Keratinocyte (primary cell): ENCODE measurements at regions not wholly inside any gene's neighbourhood (a gene's known extent, or its start where the extent isn't known, plus 50 kb on each side); places are given as distances from the start of the nearest gene placed in this dataset.

ENCODE experiments used
- DNase-seq: peaks from one replicate; pipeline ENCODE4 v3.0.0-alpha.2; 2011; ENCODE audit warnings: low read depth, missing footprints, low spot score
- FAIRE-seq: peaks from 2 replicates; lab custom pipeline; 2011; peaks lifted over from hg19 to GRCh38; lab: Jason Lieb, UNC
- H2AFZ ChIP-seq: 2 replicates; pipeline ENCODE4 v1.6.0; 2012; ENCODE audit warnings: low read length, control low read depth, inconsistent platforms; ENCODE audit not compliant: control insufficient read depth
- H3K27ac ChIP-seq: 2 replicates; pipeline ENCODE4 v1.5.1; 2011; ENCODE audit warnings: low read length; ENCODE audit not compliant: control insufficient read depth, insufficient read depth
- H3K27me3 ChIP-seq: 3 replicates; pipeline ENCODE4 v1.6.0; 2011; ENCODE audit warnings: low read length; ENCODE audit not compliant: control insufficient read depth, insufficient read depth; ENCODE audit errors: extremely low read depth
- H3K36me3 ChIP-seq, 2 experiments: 2 replicates in 1 of 2; 3 replicates in 1 of 2; pipeline ENCODE4 v1.5.1; 2011; ENCODE audit warnings: low read length in 2 of 2, mild to moderate bottlenecking in 1 of 2; ENCODE audit not compliant: control insufficient read depth in 2 of 2, insufficient read depth in 2 of 2; ENCODE audit errors: extremely low read depth in 1 of 2
- H3K4me1 ChIP-seq: 3 replicates; pipeline ENCODE4 v1.5.1; 2011; ENCODE audit warnings: low read length; ENCODE audit not compliant: control insufficient read depth, insufficient read depth; ENCODE audit errors: extremely low read depth
- H3K4me2 ChIP-seq: 3 replicates; pipeline ENCODE4 v1.6.0; 2011; ENCODE audit warnings: low read depth, low read length; ENCODE audit not compliant: control insufficient read depth, insufficient read depth; ENCODE audit errors: extremely low read depth
- H3K4me3 ChIP-seq, 3 experiments: fragments of 200-600 bp in 1 of 3; sonication (generic) in 1 of 3; 2 replicates in 2 of 3; 3 replicates in 1 of 3; pipeline ENCODE4 v1.5.1; 2011 to 2016; ENCODE audit warnings: low read length in 3 of 3, mild to moderate bottlenecking in 3 of 3, control low read depth in 2 of 3, inconsistent platforms in 1 of 3, low read depth in 1 of 3, mixed read lengths in 1 of 3, mixed run types in 1 of 3, moderate library complexity in 1 of 3; ENCODE audit not compliant: control insufficient read depth in 2 of 3, insufficient read depth in 2 of 3; ENCODE audit errors: extremely low read depth in 1 of 3
- H3K79me2 ChIP-seq: 2 replicates; pipeline ENCODE4 v1.6.0; 2012; ENCODE audit warnings: low read length; ENCODE audit not compliant: control insufficient read depth, insufficient read depth
- H3K9ac ChIP-seq: 3 replicates; pipeline ENCODE4 v1.6.0; 2011; ENCODE audit warnings: low read length; ENCODE audit not compliant: control insufficient read depth, insufficient read depth; ENCODE audit errors: extremely low read depth
- H3K9me1 ChIP-seq: 3 replicates; pipeline ENCODE4 v1.6.0; 2011; ENCODE audit warnings: low read length; ENCODE audit not compliant: control insufficient read depth, insufficient read depth; ENCODE audit errors: extremely low read depth
- H3K9me3 ChIP-seq: 2 replicates; pipeline ENCODE4 v1.5.1; 2012; ENCODE audit warnings: low read depth, low read length; ENCODE audit not compliant: control insufficient read depth
- H4K20me1 ChIP-seq: 3 replicates; pipeline ENCODE4 v1.6.0; 2011; ENCODE audit warnings: low read length; ENCODE audit not compliant: control insufficient read depth, insufficient read depth; ENCODE audit errors: extremely low read depth
- CTCF ChIP-seq, 3 experiments: IDR thresholded peaks in 1 of 3; conservative IDR thresholded peaks in 1 of 3; optimal IDR thresholded peaks in 1 of 3; 2 replicates in 2 of 3; 3 replicates in 1 of 3; pipeline versions ENCODE3 to v1.5.1; 2011; ENCODE audit warnings: low read length in 3 of 3, mild to moderate bottlenecking in 3 of 3, moderate library complexity in 2 of 3, control low read depth in 1 of 3, inconsistent platforms in 1 of 3; ENCODE audit not compliant: insufficient read depth in 2 of 3; ENCODE audit errors: extremely low read depth in 1 of 3
- EZH2 ChIP-seq: IDR thresholded peaks from one replicate; pipeline ENCODE4 v1.6.1; 2012; ENCODE audit warnings: inconsistent platforms, mild to moderate bottlenecking, low read length, moderate library complexity
- dilution Hi-C: fragments of 300-500 bp; cut with MboI; formaldehyde crosslinking; loops from one replicate; pipeline ENCODE4 v1.7.0; 2020; ENCODE audit warnings: low sequenced_read_pairs; ENCODE audit not compliant: extremely low pct_ligation_motif_present

- Histone ChIP-seq H3K79me2 (no peaks in the 10 kb centered on the region), H3K27ac (no peak overlapping the region), H4K20me1 (no peaks in the 10 kb centered on the region), H3K4me1 (no peaks in the 10 kb centered on the region), H2AFZ (no peak overlapping the region), H3K36me3 (no peaks in the 10 kb centered on the region), H3K4me3 (no peak overlapping the region), H3K9me3 (no peaks in the 10 kb centered on the region), H3K4me2 (no peak overlapping the region), H3K9me1 (no peaks in the 10 kb centered on the region), H3K27me3 (no peaks in the 10 kb centered on the region), H3K9ac (no peak overlapping the region)
- no peak for DNase-seq
- dilution Hi-C loops, result no loop called here
- TF ChIP-seq EZH2 (no peak), CTCF (optimal IDR thresholded peaks at IDR 0.05 in 1 of 3, IDR thresholded peaks at IDR 0.05 in 1 of 3, conservative IDR thresholded peaks at IDR 0.05 in 1 of 3; ENCODE audit: extremely low read depth in 1 of 3, insufficient read depth in 2 of 3, low read length in 3 of 3) (no peak)
- FAIRE-seq, result no peak
These were observed 1035.4 kb upstream of the SEMA6D start for GRCh38 chr15:46681901-46682300.

- Histone ChIP-seq H3K4me1 (no peaks in the 10 kb centered on the region), H3K36me3 (no peaks in the 10 kb centered on the region), H4K20me1 (no peaks in the 10 kb centered on the region), H3K79me2 (no peaks in the 10 kb centered on the region), H3K4me3 (no peak overlapping the region), H2AFZ (no peak overlapping the region), H3K27me3 (no peaks in the 10 kb centered on the region), H3K9me1 (no peaks in the 10 kb centered on the region), H3K9me3 (no peaks in the 10 kb centered on the region), H3K9ac (no peak overlapping the region), H3K4me2 (no peak overlapping the region), H3K27ac (no peak overlapping the region)
- no peak for FAIRE-seq
- DNase-seq, result no peak
- TF ChIP-seq CTCF (optimal IDR thresholded peaks at IDR 0.05 in 1 of 3, IDR thresholded peaks at IDR 0.05 in 1 of 3, conservative IDR thresholded peaks at IDR 0.05 in 1 of 3; ENCODE audit: extremely low read depth in 1 of 3, insufficient read depth in 2 of 3, low read length in 3 of 3) (no peak), EZH2 (no peak)
- dilution Hi-C loops, result no loop called here
These were observed 1034.1 kb upstream of the SEMA6D start for GRCh38 chr15:46682969-46683791.
